RCC 7860 (cell line): ENCODE measurements at regions not wholly inside any gene's neighbourhood (a gene's known extent, or its start where the extent isn't known, plus 50 kb on each side); places are given as distances from the start of the nearest gene placed in this dataset.

Source experiments
- DNase-seq: peaks from one replicate; pipeline ENCODE4 v3.0.0-alpha.2; 2015; ENCODE audit warnings: low spot score
- FAIRE-seq: peaks from 2 replicates; lab custom pipeline; 2012; peaks lifted over from hg19 to GRCh38; lab: Jason Lieb, UNC

DNA sequence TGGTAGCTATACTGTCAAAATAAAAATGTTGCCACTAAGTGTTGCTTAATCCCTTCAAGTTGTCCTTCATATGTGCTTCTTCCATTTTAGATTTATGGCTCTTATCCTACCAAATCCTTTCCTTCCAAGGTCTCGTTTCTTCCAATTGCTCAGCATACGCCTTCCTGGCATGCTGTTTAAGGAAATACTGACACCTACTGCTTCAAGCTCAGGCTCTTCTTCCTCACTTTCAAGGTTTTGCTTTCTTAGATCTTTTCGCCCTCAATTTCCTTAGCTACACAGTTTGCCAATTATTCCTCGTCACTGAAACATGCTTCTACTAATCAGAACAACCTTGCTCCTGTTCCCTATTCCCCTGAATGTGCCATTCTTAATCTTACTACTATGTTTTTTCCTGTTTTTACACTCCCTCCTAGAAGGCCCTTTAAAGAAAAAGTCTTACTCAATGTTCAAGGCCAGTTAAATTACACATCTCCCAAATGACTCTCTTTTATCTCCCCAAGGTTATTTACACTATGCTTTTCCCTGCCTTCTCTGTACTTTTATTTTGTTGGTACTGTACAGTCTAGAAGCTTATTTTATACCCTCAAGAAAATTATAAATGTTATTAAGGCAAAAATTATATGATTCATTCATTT is 343.1 kb downstream of the MZT1 start:
- DNase-seq (no peak), FAIRE-seq (no peak)

DNA sequence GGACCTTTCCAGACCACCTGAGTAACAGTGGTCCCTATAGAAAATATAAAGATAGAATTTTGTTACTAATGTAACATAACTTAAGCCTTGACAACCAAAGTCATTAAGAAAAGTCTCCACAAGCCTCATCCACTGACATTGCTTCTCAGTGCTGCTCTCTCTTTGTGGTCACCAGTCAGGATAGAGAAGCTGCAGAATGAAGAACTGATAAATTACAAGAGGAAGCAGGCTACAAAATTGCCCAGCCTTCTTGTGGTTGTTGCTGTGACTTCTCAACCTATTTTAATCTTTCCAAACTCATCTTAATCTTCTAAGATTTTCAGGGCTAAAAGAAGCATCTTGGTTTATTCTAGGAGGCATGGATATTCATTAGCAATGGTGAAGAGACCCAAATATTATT is 343.8 kb downstream of the MZT1 start:
- no peak for DNase-seq
- FAIRE-seq: no peak

DNA sequence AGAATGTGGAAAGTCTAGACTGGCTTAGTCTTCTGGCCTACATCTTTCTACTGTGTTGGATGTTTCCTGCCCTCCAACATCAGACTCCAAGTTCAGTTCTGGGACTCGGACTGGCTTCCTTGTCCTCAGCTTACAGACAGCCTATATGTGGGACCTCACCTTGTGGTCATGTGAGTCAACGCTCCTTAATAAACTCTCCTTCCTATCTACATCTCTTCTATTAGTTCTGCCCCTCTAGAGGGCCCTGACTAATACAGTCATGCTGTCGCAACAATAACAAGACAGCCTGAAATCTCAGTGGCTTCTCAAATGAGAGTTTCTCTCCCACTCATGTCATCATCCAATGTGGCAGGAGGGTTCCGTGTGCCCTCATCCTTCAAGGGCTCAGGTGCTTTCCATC is 347.8 kb downstream of the MZT1 start:
- DNase-seq: no peak
- no peak for FAIRE-seq

DNA sequence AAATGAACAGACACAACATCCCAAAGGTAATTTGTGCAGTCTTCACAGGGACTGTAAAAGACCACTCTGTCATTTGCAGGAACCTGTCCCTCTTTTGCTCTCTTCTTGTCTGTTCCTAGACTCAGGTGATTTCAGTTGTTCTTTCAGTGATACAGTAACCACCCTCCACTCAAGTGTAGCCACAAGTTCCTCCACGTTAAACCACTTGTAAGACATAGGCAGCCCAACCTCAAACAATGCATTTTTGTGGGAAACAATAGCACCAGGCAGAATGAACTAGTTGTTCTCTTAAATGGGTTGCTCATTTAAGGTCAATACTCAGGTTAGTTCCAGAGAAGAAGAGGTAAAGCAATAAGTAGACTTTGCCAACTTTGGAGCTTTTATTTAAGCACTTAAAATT is 359.4 kb downstream of the MZT1 start:
- no peak for DNase-seq
- FAIRE-seq: no peak

DNA sequence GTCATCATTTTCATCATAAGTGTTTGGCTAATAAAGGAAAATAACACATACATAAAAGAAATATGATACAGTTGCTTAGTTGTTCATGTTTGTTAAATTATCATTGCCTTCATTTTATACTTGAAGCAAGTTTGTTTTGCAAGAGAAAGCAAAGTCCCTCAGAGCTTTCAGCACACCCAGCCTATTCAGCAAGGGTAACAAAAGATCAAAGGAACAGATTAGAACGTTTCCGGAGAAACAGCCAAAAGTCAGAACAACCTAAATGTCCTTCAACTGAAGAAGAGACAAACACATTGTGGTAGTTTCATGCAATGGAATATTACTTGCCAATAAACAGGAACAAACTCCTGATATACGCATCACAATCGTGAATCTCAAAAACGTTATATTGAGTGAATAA is 380.7 kb downstream of the MZT1 start:
- no peak for DNase-seq
- no peak for FAIRE-seq

DNA sequence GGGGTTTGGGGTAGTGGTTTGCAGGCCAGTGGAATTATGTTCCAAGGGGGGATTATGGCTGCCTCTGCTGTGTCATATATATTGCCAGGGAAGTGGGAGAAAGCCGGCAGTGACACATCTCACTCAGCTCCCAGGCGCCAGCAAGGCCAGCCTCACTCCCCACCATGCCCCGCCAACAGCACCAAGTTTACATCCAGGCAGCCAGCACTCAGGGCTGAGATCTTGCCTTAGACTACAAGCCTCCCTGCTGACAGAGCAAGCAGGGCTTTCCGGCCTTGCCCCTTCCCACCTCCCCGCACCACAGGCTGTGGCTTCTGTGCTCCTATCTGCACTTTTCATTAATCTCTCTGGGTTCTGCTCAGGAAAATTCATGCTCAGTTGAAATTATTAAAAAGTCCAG is 385.1 kb downstream of the MZT1 start:
- DNase-seq: no peak

DNA sequence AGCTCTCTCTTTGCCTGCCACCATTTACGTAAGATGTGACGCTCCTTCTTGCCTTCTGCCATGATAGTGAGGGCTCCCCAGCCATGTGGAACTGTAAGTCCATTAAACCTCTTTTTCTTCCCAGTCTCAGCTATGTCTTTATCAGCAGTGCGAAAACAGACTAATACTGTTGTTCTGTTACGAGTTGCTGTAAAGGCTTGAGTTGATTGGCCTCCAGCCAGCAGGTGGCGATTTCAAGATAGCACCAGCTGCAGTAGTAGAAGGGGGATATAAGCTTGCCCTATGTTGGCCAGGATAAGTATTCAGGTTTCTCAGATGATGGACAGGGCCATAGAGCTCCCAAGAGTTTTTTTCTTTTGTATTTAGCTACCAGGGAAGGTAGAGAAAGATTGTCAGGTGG is 385.5 kb downstream of the MZT1 start:
- FAIRE-seq (no peak), DNase-seq (no peak)

More for the DNA sequence above, 385.1 kb downstream of the MZT1 start:
- FAIRE-seq: no peak

DNA sequence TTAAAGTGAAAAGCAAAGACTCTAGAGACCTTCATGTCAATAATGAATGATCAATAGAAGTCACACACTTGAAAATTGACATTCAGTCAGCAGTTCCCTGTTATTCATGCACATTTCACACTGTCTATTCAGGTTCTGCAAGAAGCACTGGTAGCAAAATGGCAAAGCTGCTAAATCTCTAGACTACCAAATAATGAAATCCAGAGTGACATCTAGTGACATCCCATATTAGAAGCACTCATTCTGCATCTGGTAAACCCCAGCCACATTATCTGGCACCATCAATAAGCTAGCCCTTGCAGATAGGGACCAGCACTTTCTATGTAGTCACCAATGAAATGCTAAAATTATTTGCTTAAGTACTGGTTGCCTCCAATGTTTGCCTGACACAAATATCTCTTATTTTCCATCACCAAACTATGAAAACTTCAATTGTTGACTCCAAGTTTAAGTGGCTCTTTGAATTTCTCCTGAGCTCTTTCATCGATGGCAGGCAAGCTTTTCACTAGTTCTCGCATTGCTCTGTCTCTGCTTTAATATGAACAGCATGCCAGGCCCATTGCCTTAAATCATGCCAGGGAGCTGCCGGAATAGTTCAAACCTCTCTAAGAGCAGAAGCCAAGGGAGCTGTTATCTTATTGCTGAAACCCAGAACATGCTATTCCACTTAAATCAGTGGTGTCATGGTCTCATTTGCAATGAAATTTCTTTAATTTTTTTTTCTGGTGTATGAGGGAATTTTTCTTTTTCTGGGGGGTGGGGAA is 409.9 kb downstream of the MZT1 start:
- no peak for DNase-seq
- no peak for FAIRE-seq

DNA sequence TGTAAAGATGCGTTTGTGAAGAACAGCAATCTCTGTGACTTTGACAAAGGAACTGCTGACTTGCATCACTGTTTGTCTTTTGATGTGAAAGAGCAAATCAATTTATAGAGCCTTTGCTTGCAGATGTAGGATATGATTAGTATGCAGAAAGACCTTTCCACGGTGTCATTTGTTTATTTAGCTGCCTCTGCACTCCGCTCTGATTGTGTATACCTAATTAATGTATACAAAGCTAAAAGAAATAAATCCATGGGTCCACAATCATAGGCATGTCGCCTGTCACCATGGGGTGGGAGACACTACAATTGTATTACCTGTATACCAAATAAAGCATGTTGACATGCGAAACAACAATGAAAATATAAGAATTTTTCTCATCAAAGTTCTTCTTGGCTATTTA is 410.7 kb downstream of the MZT1 start:
- FAIRE-seq: no peak
- no peak for DNase-seq

DNA sequence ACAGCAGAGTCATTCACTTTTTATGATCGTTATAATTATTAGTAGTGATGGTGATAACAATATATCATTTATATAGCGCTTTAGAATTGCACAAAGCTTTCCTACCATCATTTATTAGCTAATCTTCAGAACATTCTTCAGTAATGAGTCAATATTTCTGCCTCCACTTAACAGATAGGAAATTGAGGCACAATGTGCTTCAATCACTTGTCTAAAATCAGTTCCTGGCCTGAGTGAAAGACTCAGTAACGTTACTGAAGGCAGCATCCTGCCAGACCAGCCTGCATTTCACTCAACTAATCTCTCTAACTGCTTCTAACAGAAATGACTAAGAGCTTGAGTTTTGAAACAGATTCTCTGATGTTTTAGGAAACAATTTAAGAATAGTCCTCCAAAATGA is 412.1 kb downstream of the MZT1 start:
- no peak for FAIRE-seq
- no peak for DNase-seq

DNA sequence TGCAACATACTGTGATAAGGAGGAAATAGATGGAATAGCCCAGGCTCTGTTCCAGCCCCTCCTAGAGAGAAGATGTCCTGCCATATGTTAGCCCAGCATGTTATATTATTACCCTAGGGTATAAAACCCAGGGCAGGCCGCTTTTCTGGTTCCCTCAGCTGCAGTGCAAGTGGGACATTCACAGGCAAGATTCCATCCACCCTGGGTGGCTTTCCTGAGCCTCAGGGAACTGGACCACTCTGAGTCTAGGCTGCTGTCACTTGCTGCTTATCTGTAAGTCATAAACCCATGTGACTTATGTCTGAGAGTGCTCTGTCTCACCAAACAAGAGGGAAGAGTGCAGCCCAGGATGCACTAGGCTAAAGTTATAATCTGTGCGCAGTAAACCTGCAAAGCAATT is 413.2 kb downstream of the MZT1 start:
- DNase-seq (no peak), FAIRE-seq (no peak)

DNA sequence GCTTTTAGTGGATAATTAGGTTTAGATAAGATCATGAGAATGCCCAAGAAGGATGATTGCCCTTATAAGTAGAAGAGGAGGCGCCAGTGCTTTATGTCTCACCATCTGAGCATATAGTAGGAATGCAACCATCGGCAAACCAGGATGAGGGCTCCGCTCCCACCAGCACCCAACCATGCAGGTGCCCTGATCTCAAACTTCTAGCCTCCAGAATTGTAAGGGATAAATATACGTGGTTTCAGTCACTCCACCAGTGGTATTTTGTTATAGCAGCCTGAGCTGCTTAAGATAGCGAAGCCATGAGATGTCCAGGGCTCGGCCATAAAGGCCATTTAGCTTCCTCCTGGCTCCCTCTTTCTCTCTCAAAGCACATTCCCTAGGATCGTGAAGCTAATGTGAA is 413.9 kb downstream of the MZT1 start:
- DNase-seq (no peak), FAIRE-seq (no peak)

DNA sequence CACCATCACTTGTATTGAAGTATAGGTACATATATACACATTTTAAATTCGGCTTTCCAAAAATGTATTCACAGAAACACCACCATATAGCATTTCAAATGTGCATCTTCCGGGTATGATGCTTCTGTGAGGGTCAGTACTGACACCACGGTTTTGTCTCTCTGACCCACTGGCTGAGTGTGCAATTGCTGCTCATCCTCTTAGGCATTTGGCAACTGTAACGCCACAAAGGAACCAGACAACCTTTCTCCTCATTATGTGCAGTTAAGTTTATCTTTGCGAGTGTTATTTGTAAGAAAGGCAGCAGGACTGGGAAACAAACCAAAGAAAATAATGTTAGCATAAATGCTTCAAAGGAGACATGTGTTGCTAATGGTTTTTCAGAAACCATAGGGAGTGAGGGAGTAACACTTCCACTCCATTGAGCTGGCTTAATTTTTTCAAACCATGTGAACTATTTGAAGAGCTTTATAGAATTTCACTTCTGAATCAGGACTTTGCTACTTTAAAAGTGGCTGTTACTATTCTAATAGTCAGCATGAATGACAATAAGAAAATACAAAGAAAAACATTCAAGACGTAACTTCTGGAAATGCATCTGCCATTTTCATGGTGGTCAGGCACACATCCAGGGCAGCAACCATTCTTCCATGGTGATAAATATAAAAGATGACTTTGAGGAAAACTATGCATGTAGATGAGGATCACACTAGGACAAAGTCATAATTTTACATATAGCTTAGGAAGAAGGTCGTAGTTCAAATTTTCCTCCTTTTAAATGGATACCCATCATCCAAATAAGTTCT is 423.3 kb downstream of the MZT1 start:
- no peak for DNase-seq
- no peak for FAIRE-seq

DNA sequence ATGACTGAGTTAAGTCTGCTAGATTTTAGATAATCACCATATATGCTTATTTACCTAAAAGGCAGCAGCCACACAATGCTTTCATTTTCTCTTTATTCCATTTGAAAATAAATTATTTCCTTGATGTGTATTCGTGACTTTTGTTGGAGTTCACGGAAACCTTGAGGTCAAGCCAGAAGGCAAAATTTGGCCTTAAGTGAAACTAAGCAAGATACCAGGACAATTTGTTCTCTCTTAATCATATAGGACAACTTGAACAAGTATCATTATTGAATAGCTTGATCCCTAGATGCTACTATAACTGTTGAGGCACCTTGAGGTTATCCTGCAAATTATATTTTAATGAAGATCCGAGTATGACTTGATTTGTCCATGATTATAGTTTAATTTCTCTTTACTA is 429.2 kb upstream of the DACH1 start:
- no peak for FAIRE-seq
- no peak for DNase-seq

DNA sequence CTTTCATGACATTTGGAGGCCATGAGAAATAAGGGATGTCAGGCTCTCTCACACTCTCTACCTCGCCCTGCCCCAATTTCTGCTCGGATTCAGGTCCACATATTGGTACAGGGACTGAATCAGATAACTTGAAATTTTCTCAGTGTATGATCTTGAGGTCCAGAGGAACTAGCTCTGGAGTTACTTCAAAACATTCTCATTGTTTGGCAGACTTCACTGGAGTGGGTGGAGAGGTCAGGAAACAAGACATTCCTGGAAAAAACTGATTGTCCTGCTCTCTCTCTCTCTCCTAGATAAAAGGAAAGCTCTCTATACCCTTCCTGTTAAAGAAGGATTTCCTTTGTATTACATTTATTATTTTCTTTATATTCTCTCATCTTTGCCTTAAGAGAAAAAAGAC is 428.1 kb upstream of the DACH1 start:
- FAIRE-seq: no peak
- no peak for DNase-seq

DNA sequence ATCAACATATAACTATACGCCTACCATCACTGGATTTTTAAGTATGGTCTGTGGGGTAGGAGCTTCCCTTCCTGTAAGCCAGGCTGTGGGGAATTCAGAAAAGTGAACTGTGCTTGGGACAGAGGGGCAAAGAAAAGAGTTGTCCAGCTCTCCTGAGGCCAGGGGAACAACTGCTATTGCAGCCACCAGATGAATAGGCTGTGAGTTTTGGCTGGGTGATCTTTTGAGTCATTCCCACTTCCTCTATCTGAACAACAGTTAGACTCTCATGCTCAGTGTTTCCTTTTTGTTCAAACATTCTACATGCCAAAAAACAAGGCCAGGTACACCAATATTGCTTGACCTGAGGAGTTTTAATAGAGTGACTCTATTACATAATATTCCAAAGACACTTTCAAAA is 426.2 kb upstream of the DACH1 start:
- peak; percentile 34 for DNase-seq
- no peak for FAIRE-seq

DNA sequence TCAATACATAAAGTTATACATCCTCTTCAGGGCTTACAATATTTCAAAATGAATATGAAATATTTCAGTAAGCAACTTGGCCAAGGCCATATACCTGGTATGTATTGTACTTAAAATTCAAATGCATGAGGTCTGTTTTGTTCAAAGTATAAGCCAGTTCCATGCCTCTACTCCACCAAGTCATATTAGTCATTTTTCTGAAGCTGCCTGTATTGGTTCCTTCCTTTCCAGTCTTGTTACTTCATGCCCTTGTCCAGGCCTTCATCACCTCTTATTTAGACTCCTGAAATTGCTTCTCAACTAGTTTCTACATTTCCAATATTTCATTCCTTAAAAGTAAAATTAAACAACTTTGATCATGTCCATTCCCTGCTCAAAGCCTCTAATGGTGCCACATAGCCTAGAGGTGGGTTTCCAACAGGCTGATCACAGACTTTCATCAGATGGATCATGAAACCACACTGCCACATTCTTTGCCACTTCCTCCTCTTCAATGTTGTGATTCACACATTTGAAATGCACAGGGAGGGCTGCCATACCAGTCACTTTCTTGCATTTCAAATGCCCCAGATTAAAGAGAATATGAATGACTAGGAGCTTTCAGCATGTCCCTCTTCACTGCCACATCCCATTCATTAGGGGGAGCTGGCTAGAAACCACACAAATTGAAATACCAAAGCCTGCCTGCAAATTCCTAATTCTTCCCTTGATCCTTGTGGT is 424.1 kb upstream of the DACH1 start:
- peak; percentile 98 for DNase-seq
- FAIRE-seq: peak; percentile 98

DNA sequence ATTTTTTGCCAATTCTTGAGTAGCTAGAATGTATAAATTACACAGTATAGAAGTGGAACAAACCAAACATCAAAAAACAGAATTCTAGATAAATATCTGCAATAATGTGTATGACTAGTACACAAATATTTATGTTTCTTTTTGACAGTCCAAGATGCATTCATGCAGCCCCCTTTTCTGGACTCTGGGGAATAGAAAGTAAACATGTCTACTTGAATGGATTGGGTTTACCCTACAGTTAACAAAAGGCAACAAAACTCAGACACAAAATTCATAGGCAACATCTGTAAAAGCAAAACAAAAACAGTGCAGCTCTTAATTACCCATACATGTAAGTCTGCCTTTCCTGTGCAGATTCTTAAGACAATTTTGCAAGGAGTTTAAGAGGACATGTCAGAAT is 419.4 kb upstream of the DACH1 start:
- DNase-seq: no peak
- no peak for FAIRE-seq

DNA sequence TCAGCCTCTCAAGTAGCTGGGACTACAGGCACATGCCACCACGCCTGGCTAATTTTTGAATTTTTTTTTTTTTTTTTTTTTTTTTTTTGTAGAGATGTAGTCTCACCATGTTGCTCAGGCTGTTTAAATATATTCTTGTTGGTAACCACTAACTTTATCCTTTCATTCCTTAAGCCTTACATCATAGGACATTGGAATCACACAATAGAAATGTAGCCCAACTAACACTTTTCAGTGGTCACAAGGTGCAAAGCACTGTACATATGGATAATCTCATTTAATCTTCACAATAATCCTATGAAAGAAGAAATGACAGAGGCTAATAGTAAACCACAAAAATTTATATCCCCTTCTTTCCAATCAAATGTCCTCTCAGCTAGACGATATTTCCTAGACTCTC is 417.8 kb upstream of the DACH1 start:
- DNase-seq (peak; percentile 42), FAIRE-seq (no peak)

DNA sequence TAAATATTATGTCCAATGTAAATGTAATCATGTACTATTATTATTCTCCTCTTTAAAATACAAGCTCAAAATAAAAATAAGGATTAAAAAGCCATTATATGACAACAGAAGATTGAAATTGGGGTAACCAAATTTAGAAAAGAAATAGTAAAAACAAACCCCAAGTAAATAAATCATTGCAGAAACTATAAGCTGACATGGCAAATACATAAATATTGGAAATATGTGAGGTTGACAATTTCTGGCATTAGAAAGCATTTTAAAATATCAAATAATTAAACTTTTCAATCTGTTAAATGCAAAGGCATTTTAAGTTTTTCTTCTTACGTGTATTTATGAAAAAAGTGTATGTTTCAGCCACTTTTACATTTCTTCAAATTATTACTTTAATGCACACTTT is 394.7 kb upstream of the DACH1 start:
- FAIRE-seq: no peak

DNA sequence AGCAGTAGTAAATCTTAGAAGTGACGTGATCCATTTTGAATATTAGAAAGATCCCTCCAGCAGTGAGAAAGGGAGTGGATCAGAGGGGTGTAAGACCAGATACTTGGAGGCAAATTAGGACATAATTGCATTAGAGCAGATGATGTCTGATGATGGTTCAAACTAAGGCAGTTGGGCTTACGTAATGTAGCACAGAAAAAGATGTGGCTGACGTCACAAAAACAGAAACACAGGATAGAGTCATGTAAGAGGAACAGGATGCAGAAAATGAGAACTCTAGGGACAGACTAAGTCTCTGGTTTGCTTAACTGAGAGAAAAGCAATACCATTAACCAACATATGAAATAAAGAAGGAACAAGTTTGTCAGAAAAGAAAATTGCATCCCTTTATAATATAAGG is 392.5 kb upstream of the DACH1 start:
- no peak for DNase-seq
- FAIRE-seq: no peak

More for the DNA sequence above, 394.7 kb upstream of the DACH1 start:
- DNase-seq: no peak
